ENCODE measurements at regions not wholly inside any gene's neighbourhood (a gene's known extent, or its start where the extent isn't known, plus 50 kb on each side); places are given as distances from the start of the nearest gene placed in this dataset.

DNA sequence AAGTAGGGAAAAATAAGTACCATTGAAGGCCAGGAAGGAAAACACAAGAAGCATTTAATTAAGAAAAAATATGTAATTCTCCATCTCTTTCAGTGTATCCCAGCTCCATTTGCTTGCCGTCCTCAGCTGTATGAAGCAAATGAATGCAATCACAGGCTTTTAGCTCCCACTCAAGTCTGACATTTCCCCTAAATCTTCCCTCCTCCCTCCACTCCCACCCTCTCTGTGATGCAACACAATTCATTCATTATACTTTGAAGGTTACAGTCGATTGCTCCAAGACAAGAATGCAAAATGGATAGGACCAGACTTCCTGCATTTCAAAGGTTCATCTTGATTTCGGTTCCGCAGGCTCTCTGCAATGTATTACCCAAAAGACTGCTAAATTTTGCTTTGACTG is 172.7 kb upstream of the SERPINE2 start:
- no peak for DNase-seq (ENCODE audit: low read depth in 2 of 2)

DNA sequence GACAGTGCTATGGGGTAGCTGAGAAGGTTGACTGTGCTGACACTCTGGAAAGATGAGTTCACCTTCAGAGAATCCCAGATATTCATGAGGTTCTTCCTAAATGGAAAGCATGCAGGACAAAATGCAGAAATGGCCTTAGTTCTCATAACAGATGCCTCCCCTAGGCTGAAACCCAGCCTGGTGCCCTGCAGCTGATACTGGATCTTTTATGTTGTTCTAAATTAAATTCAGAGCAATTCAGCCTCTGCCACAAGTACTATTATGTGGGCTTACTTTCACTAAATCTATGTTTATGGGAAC is 172.0 kb upstream of the SERPINE2 start:
- no peak for DNase-seq (ENCODE audit: low read depth in 2 of 2)

DNA sequence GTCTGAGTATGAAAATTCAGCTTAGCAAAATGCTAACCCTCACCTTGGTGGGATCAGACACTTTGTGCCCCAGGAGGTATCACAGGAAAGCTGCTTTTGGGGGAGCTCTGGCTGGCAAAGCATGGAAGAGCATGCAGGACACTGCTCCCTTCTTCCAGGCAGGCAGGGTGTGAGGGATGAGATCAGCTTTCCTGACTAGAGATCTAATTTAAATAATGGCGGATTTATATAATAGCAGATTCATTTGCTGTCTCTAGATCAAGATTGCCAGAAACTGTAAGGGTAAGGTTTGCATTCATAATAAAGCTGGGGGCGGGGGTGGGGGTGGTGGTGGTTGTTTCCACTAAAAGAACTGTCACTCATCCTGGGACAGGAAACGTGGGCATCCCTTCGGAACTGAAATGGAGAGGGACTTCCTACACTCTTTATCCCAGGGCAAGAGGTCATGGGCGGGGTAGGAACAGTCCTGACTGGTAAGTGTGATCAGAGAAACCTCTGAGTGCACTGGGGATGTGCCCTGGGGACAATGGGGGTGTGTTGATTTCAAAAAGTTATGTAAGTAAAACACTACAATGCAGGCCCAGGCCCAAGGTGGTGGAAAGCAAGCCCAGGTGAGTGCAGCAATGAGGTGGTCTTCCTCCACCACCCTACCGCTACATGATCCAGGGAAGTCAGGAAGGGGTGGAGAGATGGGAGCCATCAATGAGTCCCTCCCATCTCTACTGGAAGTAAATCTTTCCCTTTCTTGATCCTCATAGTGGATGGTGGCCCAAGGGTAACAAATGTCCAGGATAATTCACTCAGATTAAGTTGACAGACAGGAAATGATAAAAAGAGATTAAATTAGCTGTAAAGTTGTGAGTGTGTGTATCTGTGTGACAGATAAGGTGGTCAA is 171.4 kb upstream of the SERPINE2 start:
- no peak for DNase-seq (ENCODE audit: low read depth in 2 of 2)

DNA sequence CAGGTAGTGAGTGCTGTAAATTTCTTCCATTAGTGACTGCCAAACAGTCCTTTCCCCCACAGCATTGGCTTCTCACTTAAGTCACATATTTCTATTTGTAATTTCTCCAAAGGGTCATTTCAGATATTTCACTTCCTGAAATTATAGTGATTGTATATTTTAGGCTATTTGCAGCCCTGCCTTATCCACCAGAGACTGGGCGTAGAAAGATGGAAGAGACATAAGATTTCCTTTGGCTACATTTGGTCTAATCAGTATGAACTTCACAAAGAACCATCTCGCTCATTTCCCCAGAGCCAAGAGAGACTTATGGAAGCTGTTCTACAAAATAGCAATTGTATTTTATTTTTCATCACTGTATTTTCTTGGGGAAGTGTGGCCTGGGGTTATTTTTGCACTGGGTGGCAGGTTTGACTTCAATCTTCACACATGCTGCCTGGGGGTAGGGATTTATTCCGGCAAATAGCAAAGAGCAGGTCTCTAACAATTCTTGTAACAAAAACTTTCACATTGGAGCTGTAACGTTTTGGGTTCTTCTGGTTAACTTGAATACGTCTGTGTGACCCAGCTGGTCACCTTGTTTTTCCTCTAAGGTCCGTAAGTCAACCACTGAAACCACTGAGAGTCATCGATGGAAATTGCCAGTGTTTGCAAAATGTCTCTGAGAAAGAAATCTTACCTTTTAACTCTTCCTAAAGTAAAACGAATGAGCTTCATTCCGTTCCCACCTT is 170.6 kb upstream of the SERPINE2 start:
- DNase-seq (ENCODE audit: low read depth in 2 of 2) = no peak

DNA sequence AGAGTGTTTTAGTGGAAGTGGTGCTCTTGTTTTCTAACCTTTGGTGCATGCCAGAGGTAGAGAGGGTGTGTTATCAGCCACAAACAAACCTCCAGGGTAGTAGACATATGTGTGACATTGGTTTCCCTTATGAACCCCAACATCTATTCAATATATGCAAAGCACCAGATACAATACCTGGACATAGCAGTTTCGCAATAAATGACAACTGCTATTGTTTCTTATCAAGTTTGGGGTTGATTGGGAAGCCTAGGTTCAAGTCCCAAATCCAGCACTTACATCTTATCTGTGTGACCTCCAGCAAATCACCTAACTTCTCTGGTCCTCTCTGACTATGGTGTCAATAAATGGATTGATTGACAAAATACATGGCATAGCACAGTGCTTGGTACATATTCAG is 169.4 kb upstream of the SERPINE2 start:
- no peak for DNase-seq (ENCODE audit: low read depth in 2 of 2)

DNA sequence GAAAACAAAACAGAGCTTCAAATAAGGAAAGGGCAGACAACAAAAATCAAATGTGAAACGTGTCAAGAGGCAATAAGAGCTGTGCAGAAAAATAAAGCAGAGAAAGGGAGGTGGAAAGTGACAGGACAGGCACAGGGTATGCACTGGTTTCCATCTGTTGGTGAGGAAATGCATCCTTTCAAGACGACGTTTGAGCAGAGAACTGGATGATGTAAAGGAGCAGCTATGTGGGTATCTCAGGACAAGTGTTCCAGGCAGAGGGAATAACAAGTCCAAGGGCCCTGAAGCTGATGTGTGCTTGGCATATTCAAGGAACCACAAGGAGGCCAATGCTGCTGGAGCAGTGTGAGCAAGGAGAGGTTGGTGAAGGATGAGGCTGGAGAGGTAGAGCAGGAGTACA is 168.9 kb upstream of the SERPINE2 start:
- DNase-seq (ENCODE audit: low read depth in 2 of 2) = no peak

DNA sequence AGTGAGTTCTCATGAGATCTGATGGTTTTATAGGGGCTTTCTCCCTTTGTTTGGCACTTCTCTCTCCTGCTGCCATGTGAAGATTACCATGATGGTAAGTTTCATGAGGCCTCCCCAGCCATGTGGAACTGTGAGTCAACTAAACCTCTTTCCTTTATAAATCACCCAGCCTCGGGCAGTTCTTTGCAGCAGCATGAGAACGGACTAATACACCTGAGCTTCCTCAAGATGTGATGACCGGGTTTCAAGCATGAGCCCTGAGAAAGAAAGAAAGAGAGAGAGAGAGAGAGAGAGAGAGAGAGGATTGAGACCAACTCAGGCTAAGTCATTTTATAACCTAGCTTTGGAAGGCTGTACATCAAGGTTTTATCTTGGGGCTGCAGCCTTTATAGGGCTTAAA is 167.7 kb upstream of the SERPINE2 start:
- DNase-seq (ENCODE audit: low read depth in 2 of 2) = no peak

DNA sequence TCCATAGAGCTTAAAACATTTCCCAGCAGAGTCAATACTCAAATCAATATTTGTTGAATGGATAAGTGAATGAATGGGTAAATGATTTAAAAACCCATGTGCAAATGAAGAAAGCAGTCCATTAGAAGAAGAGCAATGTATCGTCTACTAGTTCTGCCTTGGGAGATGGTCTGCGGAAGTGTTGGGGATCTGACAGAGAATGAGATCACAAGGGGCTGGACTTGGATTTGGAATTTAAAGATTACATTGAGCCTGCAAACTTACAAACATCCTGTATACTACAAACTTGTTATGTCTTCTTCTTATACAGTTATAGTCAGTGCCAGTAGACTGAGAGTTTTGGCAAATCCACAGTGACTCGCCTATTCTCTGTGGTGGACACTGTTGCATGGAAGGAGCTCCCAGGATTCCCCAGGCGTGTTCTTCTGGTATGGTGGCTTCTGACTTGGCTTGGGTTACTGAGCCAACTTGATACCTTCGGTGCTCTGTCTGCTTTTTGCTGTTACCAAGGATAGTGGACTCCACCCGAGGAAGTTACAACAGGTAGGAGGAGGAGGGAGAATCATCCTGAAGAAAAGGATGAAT is 163.3 kb upstream of the SERPINE2 start:
- no peak for DNase-seq (ENCODE audit: low read depth in 2 of 2)

DNA sequence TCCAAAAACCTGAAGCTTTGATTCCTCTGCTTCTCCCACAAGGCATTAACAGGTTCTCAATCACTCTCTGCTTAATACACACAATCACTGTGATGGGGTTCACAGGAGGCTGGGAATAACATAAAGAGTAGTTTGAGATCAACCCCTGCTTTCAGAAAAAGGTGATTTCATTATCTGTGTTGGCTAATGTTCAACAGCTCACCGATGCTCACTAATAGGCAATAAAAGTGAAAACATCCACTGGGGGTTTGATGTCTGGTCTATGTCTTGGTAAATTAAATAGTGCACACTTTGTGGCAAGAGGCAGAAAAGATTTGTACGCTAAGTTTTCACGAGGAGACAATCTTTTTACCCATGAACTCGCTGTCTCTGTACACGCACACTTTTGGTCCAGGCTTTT is 159.3 kb upstream of the SERPINE2 start:
- DNase-seq (ENCODE audit: low read depth in 2 of 2) = no peak

DNA sequence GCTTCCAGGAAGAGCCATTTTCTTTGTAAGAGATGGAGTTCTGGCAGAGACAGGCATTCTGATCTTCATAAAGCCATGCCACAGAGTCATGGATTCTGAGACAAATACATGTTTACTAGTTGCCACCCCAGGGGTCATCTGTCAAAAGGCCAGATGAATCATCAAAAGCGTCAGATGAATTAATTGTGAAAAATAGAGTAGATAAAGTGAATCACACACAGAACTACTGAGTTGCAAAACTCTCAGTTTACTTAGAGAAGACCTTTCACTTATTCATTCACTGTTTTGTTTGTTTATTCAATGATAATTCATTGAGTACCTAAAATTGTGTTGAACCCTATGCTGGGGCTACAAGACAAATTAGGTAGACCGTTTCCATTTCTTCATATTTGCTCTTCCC is 157.7 kb upstream of the SERPINE2 start:
- no peak for DNase-seq (ENCODE audit: low read depth in 2 of 2)

DNA sequence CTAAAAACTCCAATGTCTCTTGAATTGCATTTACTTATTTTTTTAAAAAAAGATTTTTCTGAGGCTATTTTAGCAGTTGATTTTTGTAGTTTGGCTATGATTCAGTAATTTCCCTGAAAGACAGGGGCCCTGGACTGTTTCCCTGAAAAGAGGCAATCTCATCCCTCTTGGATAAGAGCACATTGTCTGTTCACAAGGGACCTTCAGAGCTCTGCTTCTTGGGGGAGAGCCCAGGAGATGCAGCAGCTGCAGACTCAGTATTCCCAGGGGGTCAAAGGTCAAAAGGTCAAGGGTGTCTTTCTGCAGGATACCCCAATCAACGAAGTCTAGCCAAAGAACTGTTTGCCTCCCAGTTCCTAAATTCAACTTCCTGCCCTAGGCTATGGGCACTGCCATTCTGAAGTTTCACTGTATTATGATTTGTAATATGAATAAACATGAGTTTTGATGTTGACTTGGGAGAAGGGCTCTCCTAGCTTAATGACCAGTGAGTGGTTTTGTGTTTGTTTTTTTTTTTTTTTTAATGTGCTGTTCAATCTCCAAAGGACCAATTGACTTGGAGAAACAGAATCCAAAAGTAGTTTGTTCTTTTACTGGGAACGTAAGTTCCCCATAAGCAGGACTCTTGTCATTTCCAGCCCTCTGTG is 157.0 kb upstream of the SERPINE2 start:
- no peak for DNase-seq (ENCODE audit: low read depth in 2 of 2)

DNA sequence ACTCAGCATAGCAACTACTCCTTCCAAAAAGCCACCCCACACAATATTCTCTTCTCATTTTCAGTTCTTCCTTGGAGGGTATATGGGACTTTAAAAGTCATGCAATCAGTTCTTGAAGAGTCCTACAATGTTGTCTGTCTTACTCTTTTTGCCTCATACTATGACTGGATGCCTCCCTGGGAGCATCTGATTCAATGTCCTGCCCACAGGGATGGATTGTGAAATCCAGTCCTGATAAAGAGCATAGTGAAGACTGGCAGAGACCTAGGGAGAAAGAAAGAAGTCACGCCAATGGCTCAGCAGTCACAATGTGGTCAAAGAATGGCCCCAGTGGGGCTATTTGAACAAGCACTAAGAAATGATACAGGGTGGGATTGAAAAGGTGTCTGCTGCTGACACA is 155.1 kb upstream of the SERPINE2 start:
- no peak for DNase-seq (ENCODE audit: low read depth in 2 of 2)

DNA sequence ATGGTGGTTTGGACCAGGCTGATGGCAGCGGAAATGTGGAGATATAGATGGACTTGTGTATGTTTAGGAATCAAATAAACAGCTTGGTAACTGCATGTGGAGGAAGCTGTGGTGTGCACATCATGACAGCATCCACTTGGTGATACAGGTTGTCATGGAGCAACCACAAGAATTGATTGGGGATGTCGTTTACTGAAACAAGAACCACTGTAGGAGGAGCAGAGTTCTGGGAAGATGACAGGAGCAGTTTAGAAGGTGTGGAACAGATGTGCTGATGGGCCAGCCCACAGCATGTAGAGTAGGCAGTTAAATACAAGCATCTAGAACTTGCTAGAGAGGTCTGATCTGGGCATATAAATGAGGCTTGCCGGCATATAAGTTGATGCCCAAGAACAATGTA is 152.4 kb upstream of the SERPINE2 start:
- DNase-seq (ENCODE audit: low read depth in 2 of 2) = no peak

DNA sequence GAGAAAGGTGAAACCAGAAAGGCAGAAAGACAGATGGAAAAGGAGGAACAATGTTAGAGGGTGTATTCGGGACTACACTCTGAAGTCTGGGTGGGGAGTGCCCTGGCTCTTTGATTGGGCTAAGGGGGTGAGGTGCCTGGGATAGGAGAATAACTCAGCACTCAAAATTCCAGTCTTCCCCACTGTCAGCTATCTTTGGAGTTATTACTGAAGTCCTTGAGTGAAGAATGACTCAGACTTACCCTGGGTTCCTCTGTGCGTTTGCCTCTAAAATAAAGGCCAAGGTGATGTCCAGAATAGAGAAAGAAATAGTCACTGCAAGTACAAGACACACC is 151.8 kb upstream of the SERPINE2 start:
- no peak for DNase-seq (ENCODE audit: low read depth in 2 of 2)

DNA sequence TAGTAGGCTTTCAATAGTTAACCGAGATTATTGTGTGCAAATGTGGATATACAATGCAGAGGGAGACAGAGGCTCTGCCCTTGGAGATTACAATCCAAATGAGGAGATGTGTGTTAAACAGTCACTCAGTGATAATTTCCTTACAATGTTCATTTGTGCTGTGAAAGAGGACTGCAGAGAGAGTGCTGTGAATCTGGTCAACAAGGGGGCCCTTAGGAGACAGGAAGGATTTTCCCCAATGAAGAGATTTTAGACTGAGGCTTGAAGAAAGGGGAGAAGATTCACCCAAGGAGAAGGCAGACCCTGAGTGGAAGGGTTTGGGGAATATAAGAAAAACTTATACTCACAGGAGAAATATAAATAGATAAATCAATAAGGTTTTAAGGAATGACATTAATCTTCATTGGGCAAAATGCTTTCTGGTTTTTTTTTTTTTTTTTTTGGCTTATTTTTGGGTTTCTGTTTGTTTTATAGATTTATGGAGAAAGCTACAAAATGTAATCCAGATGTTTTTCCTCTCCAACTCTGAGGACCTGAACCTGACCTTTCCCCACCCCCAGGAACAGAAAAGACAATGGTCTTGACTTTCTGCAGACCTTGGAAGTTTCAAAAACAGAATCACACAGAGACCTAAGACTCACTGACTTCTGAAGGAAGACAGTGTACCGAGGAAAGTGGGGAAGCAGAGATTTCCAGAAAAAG is 151.3 kb upstream of the SERPINE2 start:
- no peak for DNase-seq (ENCODE audit: low read depth in 2 of 2)

DNA sequence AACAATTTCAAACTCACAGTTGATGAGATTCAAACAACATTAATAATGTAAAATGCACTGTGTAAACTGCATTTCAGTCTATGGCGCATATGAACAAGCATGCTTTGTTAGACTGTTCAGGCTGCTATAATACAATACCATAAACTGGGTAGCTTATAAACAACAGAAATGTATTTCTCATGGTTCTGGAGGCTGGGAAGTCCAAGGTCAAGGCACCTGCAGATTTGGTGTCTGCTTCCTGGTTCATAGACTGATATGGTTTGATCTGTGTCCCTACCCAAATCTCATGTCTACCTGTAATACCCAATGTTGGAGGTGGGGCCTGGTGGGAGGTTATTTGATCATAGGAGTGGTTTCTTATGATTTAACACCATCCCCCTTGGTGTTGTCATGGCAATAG is 148.1 kb upstream of the SERPINE2 start:
- DNase-seq (ENCODE audit: low read depth in 2 of 2) = no peak

DNA sequence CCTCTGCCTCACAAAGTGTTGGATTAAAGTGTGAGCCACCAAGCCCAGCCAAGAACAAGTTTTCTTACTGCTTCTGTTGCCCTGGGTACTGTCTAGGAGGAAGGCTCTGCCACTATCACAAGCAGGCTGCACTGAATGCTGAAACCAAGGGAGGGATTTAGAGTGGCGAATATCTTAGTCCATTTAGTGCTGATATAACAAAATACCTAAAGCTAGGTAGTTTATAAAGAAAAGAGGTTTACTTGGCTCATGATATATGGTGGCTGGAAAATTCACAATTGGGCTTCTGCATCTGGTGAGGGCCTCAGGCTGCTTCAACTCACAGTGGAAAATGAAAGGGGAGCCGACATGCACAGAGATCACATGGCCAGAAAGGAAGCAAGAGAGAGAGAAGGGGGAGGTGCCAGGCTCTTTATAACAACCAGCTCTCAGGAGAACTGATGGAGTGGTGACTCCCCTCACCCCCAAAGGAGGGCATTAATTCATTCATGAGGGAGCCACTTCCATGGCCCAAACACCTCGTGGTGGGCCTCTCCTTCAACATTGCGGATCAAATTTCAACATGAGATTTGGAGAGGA is 146.0 kb upstream of the SERPINE2 start:
- DNase-seq (ENCODE audit: low read depth in 2 of 2) = no peak

DNA sequence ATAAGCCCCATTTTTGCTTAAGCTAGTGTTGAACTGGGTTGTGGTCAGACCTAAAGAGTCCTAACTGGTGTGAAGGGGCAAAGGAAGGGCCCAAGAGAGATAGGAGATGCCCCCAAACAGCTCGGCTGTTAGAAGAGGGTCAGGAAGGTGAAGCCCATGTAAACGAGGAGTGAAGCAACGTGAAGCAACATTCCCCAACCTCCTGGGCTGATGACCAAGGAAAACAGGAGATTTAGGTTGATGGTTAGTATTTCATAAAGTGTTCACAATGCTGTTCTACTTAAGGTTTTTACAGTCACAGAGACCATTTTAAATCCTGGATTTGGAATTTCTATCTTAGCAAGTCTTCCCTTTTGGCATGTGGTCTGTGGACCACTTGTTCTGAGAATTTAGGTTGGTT is 144.0 kb upstream of the SERPINE2 start:
- DNase-seq (ENCODE audit: low read depth in 2 of 2) = no peak

DNA sequence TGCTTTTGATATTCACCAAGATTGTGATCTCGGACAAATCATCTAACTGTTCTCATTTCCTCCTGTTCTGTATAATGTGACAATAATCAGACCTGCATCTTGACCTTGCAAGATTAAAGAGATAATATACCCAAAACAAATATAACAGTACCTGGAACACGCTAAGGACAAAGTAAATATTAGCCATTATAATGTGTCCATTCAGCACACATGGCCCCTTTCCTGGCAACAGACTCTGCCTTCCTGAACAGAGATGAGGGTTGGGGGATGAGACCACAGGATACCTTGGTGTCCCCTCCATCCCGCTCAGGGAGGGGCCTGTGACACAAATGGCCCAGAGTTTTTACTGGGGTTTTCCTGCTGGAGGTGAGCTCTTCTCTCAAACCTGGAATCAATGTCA is 143.4 kb upstream of the SERPINE2 start:
- DNase-seq (ENCODE audit: low read depth in 2 of 2) = no peak

DNA sequence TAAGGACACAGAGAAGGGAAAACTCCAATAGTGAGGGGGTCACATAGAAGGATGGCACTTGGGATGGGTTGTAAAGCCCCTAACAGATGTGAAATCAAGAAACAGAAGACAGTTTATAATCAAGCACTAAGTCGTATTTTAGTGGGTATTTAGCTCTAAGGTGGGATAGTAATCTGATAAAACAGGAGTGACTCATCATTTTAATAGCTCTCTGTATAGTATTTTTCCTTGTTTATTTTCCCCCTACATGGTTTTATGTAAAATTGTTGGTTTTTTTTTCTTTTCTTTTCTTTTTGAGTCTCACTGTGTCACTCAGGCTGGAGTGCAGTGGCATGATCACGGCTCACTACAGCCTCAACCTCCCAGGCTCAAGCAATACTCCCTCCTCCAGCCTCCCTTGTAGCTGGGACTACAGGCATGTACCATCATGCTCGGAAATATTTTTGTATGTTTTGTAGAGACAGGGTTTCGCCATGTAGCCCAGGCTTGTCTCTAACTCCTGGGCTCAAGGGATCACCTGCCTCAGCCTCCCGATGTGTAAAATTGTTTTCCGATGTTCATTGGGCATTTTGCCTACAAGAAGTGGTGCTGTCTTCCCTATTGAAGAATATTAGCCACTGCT is 142.6 kb upstream of the SERPINE2 start:
- no peak for DNase-seq (ENCODE audit: low read depth in 2 of 2)

DNA sequence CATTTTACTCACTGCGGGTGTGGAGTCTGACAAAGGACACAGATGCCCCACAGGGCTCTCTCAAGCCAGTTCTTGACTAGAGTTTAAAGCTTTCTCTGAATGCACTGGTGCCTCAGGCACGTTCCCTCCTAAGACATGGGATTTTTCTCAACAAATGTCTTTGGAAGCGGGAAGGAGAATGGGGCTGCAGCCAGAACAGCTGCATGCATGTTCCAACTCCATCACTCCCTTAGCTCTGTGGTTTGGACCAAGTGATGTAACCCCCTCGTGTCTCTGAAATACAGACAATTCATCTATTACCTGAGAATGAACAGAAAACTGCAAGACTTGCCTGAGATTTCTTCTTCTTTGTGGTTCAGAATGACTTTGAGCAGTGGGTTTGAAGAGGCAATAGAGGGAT is 141.7 kb upstream of the SERPINE2 start:
- no peak for DNase-seq (ENCODE audit: low read depth in 2 of 2)

Data from fibroblast of skin of left biceps (primary cell).